Stimulated activated CD8-positive, alpha-beta memory T cell treated with anti-CD3 and anti-CD28 coated beads, Interleukin-15, amount 100 ng/mL, for 1 hour (primary cell): ENCODE measurements at regions not wholly inside any gene's neighbourhood (a gene's known extent, or its start where the extent isn't known, plus 50 kb on each side); places are given as distances from the start of the nearest gene placed in this dataset.

Experiments used
- DNase-seq: peaks from one replicate; pipeline ENCODE4 v3.0.0-alpha.2; 2020; ENCODE audit warnings: low read depth

DNA sequence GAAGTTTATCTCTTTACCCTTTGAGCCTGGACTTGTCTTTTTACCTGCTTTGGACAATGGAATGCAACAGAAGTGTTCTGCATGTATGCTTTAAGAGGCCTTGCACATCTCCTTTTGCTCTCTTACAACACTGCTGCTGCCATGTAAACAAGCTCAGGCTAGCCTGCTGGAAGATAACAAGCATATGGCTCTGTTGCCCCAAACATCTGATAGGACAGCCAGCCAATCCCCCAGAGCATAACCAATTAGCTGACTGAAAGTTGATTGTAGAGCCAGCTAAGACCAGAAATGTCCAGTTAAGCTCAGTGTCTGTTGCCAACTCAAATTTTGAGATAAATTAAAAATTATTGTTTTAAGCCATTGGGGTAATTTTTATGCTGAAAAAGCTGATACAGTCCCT is 510.6 kb upstream of the CNKSR2 start:
- no peak for DNase-seq

DNA sequence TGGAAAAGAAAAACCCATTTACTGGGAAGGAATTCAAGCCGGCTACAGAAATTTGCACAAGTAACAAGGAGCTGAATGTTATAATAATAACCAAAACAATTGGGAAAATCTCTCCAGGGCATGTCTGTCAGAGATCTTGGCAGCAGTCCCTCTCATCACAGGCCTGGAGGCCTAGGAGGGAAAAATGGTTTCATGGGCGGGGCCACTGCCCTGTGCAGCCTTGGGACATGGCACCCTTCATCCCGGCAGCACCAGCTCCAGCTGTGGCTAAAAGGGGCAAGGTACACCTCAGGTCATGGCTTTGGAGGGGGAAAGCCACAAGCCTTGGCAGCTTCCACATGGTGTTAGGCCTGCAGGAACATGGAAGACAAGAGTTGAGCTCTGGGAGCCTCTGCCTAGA is 513.1 kb upstream of the CNKSR2 start:
- DNase-seq = no peak

DNA sequence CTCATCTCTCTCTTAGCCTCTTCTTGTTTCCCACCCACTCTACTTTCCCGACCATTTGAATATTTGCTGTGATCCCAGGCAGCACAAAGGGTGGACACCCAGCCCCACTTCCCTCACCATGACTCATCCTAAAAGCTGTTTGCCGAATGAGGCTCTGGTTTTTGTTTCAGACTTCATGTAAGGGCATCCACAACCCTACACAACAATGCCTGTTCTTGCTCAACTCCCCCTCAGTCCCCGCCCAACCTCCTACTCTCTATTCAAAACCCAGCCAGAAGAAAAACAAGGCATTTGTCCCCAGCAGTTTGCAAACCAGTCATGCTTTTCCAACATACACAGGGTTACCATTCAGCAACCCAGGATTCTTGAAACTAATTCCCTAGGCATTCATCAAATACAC is 516.5 kb upstream of the CNKSR2 start:
- no peak for DNase-seq

DNA sequence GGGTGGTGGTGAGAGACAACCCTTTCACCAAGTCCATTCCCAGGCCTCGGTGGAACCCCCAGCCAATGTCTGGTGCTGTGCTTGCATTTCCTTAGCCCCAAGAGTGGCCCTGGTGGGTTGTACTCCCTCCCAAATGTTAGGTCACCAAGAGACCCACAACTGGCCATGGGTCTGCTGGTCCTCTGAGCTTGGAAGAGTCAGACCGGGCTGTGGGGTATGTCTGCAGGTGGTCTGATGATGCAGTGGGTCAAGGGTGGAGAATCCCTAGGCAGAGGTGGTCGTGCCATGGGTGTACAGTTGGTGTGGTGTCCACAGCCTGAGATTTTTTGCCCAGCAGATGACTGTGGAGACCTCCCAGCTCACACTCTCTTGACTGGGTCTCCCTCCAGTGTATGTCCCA is 535.7 kb upstream of the CNKSR2 start:
- no peak for DNase-seq

DNA sequence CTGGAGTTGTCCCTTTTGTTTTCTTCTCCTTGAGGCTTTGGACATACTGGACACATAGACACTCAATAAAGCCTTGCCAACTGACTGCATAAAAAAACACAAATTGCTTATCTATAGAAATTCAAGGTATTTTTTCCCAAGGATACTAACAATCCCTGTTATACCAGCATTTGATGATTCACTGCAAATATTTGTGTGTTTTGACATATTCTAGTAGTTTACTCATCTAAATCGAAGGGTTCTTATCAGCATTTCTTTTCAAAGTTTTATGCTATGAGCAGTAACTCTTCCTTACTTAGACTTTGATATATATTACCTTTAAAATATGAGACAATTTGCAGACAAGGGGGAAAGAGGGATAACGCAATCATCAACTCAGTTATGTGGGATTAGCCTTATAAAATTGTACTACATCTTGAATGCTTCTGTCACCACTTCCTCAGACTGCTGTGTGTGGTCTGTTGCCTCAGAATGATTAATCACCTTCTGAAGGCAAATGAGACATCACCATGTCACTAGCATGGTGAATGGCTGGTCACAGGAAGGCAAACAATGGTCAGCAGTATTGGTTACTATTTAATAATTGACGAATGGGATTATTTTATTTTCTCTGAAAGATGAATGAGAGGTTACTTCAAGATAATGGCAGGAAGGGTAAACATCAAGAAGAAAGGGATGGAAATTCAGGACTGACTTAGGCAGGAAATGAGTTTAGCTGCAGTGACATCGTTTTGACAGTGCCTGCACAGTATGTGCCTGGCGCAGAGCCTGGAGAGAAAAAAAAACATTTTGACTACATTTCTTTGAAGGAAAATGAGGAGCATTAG is 544.3 kb upstream of the CNKSR2 start:
- DNase-seq = no peak

DNA sequence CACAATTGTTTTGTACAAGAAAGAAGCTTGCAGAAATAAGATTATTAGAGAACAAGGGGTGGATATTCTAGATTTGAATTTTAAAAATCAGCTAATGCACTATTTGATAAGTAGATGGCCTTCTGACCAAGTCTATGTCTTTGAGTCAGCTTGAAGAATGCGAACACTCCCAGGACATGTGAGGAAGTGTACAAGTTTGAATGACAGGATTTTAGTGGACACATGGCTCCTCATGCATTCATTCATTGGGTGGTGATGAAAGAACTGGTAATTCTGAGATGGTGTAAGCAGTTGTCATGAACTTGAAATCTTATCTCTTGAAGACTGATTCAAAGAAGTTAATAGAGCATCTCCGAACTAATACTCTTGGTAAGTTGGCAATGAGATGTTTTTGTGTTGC is 548.2 kb upstream of the CNKSR2 start:
- no peak for DNase-seq

DNA sequence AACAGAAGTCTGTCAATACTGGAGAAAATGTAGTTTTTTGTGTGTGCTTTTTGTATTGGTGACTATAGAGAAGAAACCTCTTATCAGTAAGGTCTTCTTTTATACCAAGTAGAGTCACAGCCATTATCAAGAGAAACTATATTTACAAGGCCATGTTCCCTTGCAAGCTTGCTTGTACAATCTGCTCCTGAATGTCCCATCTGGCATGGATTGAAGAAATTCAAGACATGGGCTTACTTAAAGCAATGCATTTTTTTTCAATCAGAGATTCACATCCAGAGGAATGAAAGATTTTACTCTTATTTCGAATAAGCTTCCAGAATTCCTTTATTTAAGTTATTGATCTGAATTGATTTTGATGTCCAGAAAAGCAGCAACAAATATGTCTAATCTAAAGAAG is 537.3 kb upstream of the RPS6KA3 start:
- no peak for DNase-seq

DNA sequence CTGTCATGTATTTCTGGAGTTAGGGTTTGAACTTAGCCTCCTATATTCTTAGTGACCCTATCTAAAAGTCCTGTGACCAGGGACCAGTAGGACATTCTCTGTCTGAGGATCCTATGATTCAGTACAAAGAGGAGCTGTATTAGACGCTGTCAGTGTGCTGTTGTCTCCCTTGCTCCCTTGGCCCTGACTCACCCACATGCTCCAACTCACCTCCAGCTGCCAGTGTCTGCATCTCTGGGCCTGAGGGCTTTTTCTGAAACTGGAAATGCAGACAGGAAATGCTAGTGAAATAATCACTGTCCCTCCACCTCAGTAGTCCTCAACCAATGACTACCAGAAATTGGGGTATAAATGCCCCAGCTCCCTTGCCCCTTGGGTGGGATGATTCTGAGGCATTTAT is 535.3 kb upstream of the RPS6KA3 start:
- no peak for DNase-seq

DNA sequence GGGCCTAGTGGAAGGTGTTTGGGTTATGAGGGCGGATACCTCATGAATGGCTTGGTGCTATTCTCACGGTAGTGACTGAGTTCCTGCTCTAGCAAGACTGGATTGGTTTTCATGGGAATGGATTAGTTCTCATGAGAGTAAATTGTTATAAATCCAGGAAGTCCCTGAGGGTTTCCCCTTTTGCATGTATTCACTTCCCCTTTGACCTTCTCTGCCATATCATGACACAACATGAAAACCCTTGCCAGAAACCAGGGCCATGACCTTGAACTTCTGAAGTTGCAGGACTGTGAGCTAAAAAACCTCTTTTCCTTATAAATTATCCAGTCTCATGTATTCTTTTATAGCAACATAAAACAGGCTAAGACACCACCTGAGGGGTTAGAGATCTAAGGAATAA is 529.7 kb upstream of the RPS6KA3 start:
- DNase-seq = no peak

DNA sequence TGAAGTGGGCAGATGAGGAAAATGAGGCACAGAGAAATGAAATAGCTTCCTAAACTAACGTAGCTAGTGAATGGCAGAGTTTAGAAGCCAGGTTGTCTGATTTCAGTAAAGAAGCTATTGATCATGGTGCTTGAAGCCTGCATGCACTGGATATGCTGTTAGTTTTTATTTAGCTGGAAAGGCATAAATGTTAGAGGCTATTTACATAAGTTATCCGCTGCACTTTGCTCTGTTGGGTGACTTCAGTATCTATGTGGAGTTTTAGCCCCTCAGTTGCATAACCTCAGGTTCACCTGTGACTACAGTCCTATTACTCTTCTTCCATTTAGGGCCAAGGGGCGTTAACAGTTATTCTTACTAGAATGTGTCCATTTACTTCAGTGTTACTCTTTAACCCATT is 522.4 kb upstream of the RPS6KA3 start:
- DNase-seq = no peak

DNA sequence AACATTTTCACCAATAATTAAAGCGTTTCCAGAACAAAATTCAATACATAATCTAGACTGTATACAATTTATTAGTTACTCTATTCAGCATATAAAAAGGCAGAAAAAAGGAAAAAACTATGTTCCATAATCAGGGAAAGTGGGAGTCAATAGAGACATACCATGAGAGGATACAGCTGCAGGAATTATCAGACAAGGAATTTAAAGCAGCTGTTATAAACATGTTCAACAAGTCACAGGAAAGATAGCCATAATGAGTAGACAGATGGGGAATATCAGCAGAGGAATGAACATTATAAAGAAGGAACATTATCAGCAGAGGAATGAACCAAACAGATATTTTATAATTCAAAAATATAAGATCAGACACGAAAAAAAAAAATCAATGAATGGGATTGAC is 500.6 kb upstream of the RPS6KA3 start:
- DNase-seq = no peak

DNA sequence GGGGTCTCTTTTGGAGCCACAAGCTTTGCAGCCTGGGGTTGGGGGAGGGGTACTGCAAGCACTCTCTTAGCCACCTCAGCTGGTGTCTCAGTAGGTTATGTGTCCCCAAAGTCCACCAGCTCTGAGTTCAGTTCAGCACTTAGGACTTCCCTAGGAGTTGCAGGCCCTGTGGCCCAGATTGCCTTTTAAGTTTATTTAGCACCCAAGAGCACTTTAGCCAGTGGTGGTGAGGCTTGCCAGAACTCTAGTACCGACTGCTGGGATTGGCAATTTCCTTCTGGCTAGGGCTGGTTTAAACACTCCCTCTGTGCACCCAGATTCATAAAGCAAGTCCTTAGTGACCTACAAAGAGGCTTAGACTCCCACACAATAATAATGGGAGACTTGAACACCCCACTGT is 489.9 kb upstream of the RPS6KA3 start:
- DNase-seq = no peak

DNA sequence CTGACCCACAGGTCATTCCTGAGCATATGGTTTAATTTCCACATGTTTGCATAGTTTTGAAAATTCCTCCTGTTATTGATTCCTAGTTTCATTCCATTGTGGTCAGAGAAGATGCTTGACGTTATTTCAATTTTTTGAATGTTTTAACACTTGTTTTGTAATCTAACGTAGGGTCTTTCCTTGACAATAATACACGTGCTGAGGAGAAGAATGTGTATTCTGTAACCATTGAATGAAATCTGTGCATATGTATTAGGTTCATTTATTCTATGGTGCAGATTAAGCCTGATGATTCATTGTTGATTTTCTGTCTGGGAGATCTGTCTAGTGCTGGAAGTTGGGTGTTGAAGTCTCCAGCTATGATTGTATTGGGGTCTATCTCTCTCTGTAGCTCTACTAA is 486.4 kb upstream of the RPS6KA3 start:
- no peak for DNase-seq

DNA sequence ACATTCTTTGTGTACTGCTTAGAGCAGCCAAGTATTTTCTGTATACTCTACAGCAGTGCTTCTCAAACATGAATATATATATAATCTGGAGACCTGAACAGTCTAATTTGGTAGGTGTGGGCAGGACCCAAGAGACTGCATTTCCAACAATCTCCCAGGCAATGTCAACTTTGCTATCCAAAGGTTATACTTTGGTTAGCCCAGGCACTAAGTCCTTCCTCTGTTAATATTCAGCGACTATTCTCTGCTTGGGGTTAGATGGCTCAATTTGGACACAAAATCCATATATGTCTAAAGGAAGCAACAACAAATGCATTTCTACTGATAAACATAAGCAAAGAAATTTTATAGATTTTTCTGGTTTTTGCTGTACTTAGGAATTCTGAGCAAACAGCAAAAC is 480.0 kb upstream of the RPS6KA3 start:
- no peak for DNase-seq

DNA sequence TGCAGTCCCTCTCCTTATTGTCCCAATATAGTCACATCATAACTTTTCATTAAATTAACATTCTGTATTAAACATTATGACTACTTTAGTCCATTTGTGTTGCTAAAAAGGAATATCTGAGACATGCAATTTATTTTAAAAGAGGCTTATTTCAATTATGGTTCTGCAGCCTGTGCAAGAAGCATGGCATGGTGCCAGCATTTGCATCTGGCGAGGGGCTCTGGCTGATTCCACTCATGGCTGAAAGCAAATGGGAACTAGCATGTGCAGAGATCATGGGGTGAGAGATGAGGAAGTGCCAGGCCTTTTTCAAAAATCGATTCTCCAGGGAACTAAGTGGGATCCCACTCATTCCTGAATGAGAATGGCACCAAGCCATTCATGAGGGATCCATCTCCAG is 476.3 kb upstream of the RPS6KA3 start:
- no peak for DNase-seq

DNA sequence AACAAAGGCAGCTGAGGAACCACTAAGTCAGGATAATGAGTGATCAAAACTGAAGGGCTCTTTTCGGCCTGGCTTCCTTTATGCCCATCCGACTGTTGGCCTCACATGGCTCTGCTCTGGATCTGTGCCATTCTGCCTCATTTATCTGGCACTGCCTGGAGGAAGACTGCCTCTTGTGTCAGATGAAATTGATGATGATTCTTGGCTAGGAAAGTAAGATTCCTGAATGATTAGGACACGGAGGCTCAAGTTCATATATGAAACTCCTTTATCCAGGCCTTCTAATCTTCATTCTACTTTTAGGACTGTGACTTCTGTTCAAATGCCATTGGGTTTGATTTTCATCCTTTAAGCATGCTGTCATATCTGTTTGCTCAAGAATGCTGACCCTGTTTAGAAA is 475.4 kb upstream of the RPS6KA3 start:
- DNase-seq = no peak

DNA sequence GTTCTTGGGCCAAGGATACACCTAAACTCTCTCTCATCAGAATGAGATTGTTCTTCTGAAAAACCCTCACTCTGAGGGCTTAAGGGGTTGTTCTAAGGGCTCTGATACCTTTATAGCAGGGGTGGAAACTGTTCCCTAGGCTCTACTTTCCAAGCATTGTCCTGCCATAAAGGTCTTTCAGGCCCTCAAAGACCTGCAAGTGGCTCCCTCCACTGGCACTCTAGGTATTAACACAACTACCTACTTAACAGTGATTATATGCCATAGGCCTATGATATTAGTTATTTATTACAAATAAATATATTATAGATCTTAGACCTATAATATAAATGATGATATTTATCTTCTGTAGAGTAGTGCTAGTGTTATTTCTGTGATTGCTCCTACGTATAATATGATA is 473.7 kb upstream of the RPS6KA3 start:
- no peak for DNase-seq

DNA sequence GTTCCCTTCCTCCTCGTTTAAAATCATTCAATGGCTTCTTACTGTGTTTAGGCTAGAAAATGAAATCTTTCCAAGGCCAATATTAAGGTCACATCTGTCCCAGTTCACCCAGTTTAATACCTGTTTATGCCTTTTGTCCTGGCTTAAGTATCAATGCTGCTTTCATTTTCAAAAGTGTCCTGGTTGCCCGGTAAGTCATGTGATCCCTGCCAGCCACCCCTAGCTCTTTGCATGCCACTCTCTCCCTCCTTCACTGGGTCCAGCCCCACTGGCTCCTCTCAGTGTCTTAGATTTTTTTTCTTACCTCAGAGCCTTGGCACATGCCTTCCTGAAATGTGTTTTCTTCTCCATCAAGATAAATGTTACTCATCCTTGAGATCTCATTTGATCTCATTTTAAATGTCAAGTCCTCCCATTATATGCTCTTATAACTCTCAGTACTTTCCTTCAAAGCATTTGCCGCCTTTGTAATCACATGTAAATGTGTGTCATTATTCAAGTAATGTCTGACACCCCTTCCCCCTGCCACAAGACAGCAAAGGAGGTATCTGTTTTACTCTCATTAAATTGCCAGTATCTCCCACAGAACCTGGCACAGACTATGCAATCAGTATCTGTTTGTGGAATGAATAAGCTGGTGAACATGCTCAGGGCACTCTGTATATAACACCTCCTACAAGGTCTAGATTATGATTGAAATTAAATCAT is 472.5 kb upstream of the RPS6KA3 start:
- DNase-seq = no peak

DNA sequence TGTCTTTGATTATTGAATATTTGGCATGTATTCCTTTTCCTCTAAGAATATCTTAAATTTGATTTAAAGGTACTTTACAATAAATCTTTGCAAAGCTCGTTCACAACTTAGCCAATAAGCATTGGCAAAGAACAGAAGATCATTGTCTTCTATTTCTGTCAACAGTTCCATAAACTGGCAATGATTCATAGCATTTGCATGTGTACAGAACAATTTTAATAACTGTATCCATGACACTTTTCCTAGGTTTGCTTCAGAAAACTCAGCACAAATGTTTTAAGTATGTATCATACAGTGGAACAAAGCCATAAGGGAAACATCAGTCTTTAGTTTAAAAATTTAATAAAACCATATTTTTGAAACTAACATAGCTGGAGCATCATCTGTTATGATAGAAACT is 462.7 kb upstream of the RPS6KA3 start:
- DNase-seq = no peak

DNA sequence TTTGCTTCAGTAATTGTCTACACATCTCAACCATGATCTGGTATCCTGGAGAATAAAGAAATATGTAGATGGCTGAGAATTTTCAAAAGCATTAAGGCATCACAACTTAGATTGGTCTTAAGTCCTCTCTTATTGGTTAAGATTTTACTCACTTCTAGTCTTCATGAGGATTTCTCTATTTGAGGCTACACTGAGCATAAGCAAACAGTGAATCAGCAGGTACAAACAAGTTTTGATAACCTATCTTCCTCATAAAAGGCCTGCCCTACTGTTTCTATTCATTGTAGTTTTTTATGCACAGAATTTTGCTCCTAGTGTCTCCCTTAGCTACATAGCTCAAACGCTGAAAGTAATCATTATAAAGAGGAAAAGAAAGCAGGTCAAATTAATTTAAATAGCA is 460.7 kb upstream of the RPS6KA3 start:
- no peak for DNase-seq

DNA sequence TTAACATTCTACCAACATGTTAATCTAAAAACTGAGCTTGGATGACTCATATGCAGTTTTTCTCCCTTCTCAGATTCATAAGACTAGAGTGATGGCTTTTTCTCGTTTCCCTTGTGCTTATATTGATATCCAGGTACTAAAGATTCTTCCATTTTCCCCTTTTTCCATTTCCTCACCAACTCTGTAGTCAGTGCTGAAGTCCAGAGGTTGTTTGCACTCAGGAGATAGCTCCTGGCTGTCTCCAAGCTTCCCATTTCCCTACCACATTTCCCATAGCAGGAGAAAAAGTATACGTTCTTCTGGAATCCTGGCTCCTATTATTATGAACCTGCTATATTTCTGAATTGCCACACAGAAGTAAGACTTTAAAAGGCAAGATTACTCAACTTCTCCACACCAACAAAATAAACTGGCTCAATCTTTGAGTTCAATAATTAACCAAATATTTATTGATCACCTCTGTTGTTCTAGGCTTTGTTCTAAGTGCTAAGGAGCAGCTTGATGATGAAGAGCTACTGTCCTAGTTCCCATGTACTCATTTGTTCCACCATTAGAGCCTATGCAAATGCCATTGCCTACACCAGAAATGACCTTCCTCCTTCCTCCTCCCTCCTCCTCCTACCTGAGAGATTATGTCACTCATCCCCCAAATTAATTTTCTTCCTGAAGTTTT is 454.4 kb upstream of the RPS6KA3 start:
- DNase-seq = no peak

DNA sequence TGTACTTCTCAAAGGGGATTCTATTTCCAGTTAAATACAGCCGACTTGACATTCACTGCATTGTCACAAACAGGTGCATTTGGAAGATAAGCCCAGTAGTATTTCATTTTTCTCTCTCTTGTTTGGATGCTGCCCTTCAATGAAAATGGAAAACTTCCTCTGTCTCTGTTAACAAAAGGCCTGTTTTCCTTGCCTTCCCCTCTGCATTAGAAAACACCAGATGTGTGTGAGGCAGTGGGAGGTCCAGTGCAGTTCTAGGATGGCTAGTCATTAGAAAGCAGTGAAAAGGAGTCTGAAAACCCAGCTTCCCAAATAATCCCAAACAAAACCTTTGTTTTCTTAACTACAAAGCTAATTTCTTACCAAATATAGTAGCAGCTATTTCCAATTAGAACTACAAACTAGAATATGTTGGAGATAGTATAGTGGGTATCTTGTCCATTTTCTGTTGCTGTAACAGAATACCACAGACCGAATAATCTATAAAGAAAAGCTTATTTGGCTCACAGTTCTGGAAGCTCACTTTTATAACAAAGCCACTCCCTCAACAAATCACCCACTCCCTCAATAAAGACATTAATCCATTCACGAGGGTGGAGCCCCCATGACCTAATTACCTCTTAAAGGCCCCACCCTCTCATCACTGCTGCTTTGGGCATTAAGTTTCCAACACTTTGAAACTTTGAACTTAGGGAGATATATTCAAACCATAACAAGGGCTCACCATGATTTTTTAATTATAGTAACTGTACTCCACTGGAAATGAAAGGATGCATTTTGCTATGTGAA is 452.1 kb upstream of the RPS6KA3 start:
- DNase-seq = no peak

DNA sequence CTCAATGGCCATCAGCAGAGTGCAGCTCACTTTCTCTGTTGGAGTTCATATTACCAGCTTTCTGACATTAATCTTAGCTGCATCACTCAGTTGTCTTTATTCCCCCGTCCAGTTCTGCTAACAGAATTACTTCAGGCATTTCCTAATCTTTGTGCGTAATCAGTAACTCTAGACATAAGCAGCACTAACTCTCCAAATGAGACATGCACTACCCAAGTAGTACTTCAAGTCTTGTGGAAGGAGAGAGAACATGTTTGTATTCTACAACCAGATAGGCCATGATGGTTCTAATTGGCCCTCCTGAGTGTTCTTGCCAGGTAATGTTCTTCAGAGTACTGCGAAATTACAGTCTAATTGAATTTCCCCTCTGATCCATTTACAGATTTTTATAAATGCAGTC is 448.5 kb upstream of the RPS6KA3 start:
- no peak for DNase-seq
